ENCODE measurements at regions not wholly inside any gene's neighbourhood (a gene's known extent, or its start where the extent isn't known, plus 50 kb on each side); places are given as distances from the start of the nearest gene placed in this dataset.

GRCh38 chr6:134866563-134866962, 83.3 kb downstream of the ALDH8A1 start:
- no peak for DNase-seq (ENCODE audit: low read depth)

- no peak for DNase-seq (ENCODE audit: low read depth)
Measured at GRCh38 chr6:134864558-134864957, 85.3 kb downstream of the ALDH8A1 start.

GRCh38 chr6:134863763-134864510, 86.0 kb downstream of the ALDH8A1 start:
- DNase-seq (ENCODE audit: low read depth), result no peak

- no peak for DNase-seq (ENCODE audit: low read depth)
Measured at GRCh38 chr6:134854366-134854765, 95.5 kb downstream of the ALDH8A1 start.

- DNase-seq (ENCODE audit: low read depth), result peak; percentile 93
Measured at GRCh38 chr6:134853111-134854055, 96.5 kb downstream of the ALDH8A1 start.

- no peak for DNase-seq (ENCODE audit: low read depth)
Measured at GRCh38 chr6:134851548-134851947, 98.4 kb downstream of the ALDH8A1 start.

GRCh38 chr6:134850721-134851305, 99.1 kb downstream of the ALDH8A1 start:
- peak; percentile 40 for DNase-seq (ENCODE audit: low read depth)

GRCh38 chr6:134849920-134850447, 99.9 kb downstream of the ALDH8A1 start:
- no peak for DNase-seq (ENCODE audit: low read depth)

- DNase-seq (ENCODE audit: low read depth), result no peak
Measured at GRCh38 chr6:134848076-134848475, 101.8 kb downstream of the ALDH8A1 start.

GRCh38 chr6:134846865-134847264, 103.0 kb downstream of the ALDH8A1 start:
- no peak for DNase-seq (ENCODE audit: low read depth)

GRCh38 chr6:134846031-134846430, 103.9 kb downstream of the ALDH8A1 start:
- no peak for DNase-seq (ENCODE audit: low read depth)

GRCh38 chr6:134844120-134844519, 105.8 kb downstream of the ALDH8A1 start:
- no peak for DNase-seq (ENCODE audit: low read depth)

GRCh38 chr6:134840086-134840867, 109.6 kb downstream of the ALDH8A1 start:
- DNase-seq (ENCODE audit: low read depth), result no peak

- DNase-seq (ENCODE audit: low read depth), result peak; percentile 14
Measured at GRCh38 chr6:134835993-134836392, 113.9 kb downstream of the ALDH8A1 start.

GRCh38 chr6:134830940-134831339, 119.0 kb downstream of the ALDH8A1 start:
- DNase-seq (ENCODE audit: low read depth), result no peak

- DNase-seq (ENCODE audit: low read depth), result no peak
Measured at GRCh38 chr6:134830194-134830593, 119.7 kb downstream of the ALDH8A1 start.

GRCh38 chr6:134828641-134829040, 121.3 kb downstream of the ALDH8A1 start:
- no peak for DNase-seq (ENCODE audit: low read depth)

- DNase-seq (ENCODE audit: low read depth), result peak; percentile 99
Measured at GRCh38 chr6:134826889-134827737, 122.8 kb downstream of the ALDH8A1 start.

- no peak for DNase-seq (ENCODE audit: low read depth)
Measured at GRCh38 chr6:134823710-134824034, 126.2 kb downstream of the ALDH8A1 start.

- peak; percentile 81 for DNase-seq (ENCODE audit: low read depth)
Measured at GRCh38 chr6:134822920-134823709, 126.8 kb downstream of the ALDH8A1 start.

All from RPMI7951 (cell line).